Adrenal gland (tissue), 9 donors: ENCODE measurements at regions not wholly inside any gene's neighbourhood (a gene's known extent, or its start where the extent isn't known, plus 50 kb on each side); places are given as distances from the start of the nearest gene placed in this dataset.

ENCODE experiments used
- DNase-seq, 7 donors: peaks; one replicate each; pipeline ENCODE4 v3.0.0-alpha.2; 2019 to 2020
- H3K27ac ChIP-seq, 5 donors: fragments of 200-600 bp; sonication (generic) in 4 of 5; 1 replicate in 3 of 5; 2 replicates in 2 of 5; pipeline versions ENCODE4 v1.5.1 to v1.8.0; 2016 to 2020; ENCODE audit warnings: mild to moderate bottlenecking in 1 of 5
- H3K27me3 ChIP-seq: fragments of 200-600 bp; 2 replicates; pipeline ENCODE4 v1.8.0; 2021
- H3K36me3 ChIP-seq, 2 donors: fragments of 200-600 bp; replicated peaks in 1 of 2; 1 replicate in 1 of 2; 2 replicates in 1 of 2; pipeline versions ENCODE4 v1.5.1 to v1.8.0; 2018 to 2022
- H3K4me1 ChIP-seq, 2 donors: fragments of 200-600 bp; replicated peaks in 1 of 2; 1 replicate in 1 of 2; 2 replicates in 1 of 2; pipeline versions ENCODE4 v1.5.1 to v1.8.0; 2018 to 2021
- H3K4me3 ChIP-seq, 4 donors: fragments of 200-600 bp; sonication (generic) in 3 of 4; one replicate each; pipeline ENCODE4 v1.5.1; 2016 to 2018
- H3K9me3 ChIP-seq, 3 donors: fragments of 200-600 bp; sonication (generic) in 1 of 3; replicated peaks in 1 of 3; 1 replicate in 2 of 3; 2 replicates in 1 of 3; pipeline versions ENCODE4 v1.5.1 to v1.8.0; 2016 to 2021
- POLR2A ChIP-seq, 2 donors: fragments of 450-650 bp; IDR thresholded peaks; one replicate each; pipeline ENCODE4 v1.6.1; 2017; ENCODE audit warnings: antibody characterized with exemption in 2 of 2, mild to moderate bottlenecking in 2 of 2, moderate library complexity in 1 of 2
- WGBS, 4 donors: extraction: QIAGEN DNeasy Blood & Tissue Kit in 2 of 4; methylation state at CpG; one replicate each; pipeline versions ENCODE4 v1.1.5 to v1.1.7; 2013 to 2017; 5-methylcytosine and 5-hydroxymethylcytosine counted together
- intact Hi-C, 2 donors: fragments of 100-400 bp; cut with DNase I; formaldehyde crosslinking; loops; one replicate each; pipeline versions ENCODE4 v1.14.1 to v1.15.0; 2022 to 2023
- TF ChIP-seq, protein P1 (sequence below), 6 experiments: fragments of 450-650 bp in 4 of 6; fragments of 200-600 bp in 2 of 6; sonication (generic) in 1 of 6; IDR thresholded peaks; 1 replicate in 5 of 6; 2 replicates in 1 of 6; pipeline versions ENCODE4 v1.5.1 to v1.8.0; 2016 to 2021; ENCODE audit warnings: antibody characterized with exemption in 6 of 6, mild to moderate bottlenecking in 2 of 6, moderate library complexity in 1 of 6
- donor health status: healthy with polysubstance abuse.
- donor health status: Bipolar disorder and iron deficiency.
- donor health status: DM: yes; HTN: yes; CAD: no.
- donor health status: DM: no; HTN: no; CAD: no.
- donor health status: DM: no; HTN: no; CAD: no.

DNA sequence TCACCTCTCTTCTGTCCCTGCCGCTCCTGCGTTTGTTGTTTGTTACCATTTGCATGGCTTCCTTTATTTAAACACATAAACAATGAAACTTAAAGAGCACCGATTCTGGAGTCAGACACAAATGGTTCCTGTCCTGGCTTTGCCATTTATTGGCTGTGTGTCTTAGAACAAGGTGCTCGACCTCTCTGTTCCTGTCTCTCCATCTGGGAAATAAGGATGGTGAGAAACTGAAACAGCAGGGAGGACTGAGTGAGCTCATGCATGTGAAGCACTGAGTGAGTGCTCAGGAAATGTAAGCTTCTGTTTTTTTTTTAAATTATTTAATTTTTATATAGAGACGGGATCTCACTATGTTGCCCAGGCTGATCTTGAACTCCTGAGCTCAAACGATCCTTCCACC, 148.2 kb upstream of the WNT4 start:
- intact Hi-C loops = no loop called here
- Histone ChIP-seq H3K27ac (peak overlapping the region; percentile 43 to 87 (median 85)), H3K9me3 (no peaks in the 10 kb centered on the region), H3K4me1 (peaks cover 46 to 51% of the 10 kb centered on the region in 2 donors), H3K27me3 (no peaks in the 10 kb centered on the region), H3K4me3 (no peak overlapping the region), H3K36me3 (no peaks in the 10 kb centered on the region)
- DNase-seq = peak in 1 of 7 donors; percentile 31
- WGBS, 4 donors = 61 to 66% (median 63%) methylated on average over 6 of the region's 6 CpGs
- TF ChIP-seq, protein P1, sequence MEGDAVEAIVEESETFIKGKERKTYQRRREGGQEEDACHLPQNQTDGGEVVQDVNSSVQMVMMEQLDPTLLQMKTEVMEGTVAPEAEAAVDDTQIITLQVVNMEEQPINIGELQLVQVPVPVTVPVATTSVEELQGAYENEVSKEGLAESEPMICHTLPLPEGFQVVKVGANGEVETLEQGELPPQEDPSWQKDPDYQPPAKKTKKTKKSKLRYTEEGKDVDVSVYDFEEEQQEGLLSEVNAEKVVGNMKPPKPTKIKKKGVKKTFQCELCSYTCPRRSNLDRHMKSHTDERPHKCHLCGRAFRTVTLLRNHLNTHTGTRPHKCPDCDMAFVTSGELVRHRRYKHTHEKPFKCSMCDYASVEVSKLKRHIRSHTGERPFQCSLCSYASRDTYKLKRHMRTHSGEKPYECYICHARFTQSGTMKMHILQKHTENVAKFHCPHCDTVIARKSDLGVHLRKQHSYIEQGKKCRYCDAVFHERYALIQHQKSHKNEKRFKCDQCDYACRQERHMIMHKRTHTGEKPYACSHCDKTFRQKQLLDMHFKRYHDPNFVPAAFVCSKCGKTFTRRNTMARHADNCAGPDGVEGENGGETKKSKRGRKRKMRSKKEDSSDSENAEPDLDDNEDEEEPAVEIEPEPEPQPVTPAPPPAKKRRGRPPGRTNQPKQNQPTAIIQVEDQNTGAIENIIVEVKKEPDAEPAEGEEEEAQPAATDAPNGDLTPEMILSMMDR (IDR thresholded peaks at IDR 0.05) = no peak
- no peak for TF ChIP-seq POLR2A (IDR thresholded peaks at IDR 0.05)

DNA sequence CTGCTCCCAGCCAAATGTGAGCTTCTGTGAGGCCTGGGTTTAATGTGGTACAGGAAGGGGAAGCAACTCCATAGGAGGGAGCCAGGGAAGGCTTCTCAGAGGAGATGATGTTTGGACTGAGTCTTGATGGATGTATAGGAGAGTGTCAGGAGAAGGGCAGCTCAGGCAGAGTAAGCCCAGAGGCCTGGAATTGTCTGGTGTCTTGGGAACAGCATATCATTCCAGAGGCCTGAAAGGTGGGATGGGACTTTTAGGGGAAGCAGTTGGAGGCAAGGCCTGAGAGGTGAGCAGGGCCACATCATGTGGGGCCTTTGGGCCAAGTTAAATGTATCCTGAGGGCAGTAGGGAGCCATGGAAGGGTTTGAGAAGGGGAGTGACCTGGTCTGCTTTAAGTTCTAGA, 148.6 kb upstream of the WNT4 start:
- Histone ChIP-seq H3K27ac (peak overlapping the region; percentile 43 to 87 (median 85)), H3K4me1 (peaks cover 42 to 47% of the 10 kb centered on the region in 2 donors), H3K9me3 (no peaks in the 10 kb centered on the region), H3K27me3 (no peaks in the 10 kb centered on the region), H3K36me3 (no peaks in the 10 kb centered on the region), H3K4me3 (no peak overlapping the region)
- TF ChIP-seq POLR2A (IDR thresholded peaks at IDR 0.05) = no peak
- TF ChIP-seq, protein P1 (IDR thresholded peaks at IDR 0.05) = no peak
- intact Hi-C loops = no loop called here
- no peak for DNase-seq

DNA sequence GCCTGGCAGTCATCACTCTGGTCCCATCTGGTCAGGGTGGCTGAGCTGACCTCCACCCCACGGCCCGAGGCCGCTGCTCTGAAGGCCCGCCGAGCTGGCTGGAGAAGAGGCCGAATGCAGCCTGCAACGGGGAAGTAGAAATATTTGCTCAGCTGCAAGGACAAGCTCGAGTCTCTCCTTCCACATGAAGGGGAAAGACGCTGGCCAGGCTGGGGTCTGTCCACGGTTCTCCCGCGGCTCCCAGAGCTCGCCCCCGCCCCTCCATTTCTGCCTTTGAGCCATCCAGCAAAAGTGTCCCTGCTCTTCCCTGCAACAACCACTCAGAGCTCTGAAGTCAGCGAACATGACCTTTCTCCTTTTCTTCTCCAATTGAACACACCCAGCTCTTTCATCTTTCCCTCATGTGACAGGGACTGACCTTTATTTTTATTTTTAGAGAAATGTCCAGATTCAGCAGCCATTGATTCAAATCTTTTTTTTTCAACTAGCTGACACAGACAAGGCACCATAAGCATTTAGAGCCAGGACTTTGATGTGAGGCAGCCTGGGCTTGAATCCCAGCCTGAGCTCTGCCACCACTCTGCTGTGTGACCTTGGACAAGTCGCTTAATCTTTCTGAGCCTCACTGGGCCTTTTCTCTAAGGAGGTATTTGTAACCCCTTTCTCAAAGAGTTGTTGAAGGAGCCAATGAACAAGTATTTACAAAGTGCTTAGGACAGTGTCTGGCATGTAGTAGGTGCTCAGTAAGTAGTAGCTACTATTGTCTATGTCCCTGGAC, 149.3 kb upstream of the WNT4 start:
- H3K27ac ChIP-seq = peak overlapping the region; percentile 43 to 87 (median 85)
- WGBS, 4 donors = 22 to 43% (median 34%) methylated on average over 9 to 16 of the region's 16 CpGs
- H3K27me3 ChIP-seq = no peaks in the 10 kb centered on the region
- DNase-seq = peak; percentile 30 to 85 (median 68)
- H3K36me3 ChIP-seq = no peaks in the 10 kb centered on the region
- no peaks in the 10 kb centered on the region for H3K9me3 ChIP-seq
- peaks cover 35 to 41% of the 10 kb centered on the region in 2 donors for H3K4me1 ChIP-seq
- H3K4me3 ChIP-seq = no peak overlapping the region
- intact Hi-C loops = no loop called here
- peak in 1 of 2 donors; percentile 70 for TF ChIP-seq POLR2A (IDR thresholded peaks at IDR 0.05)
- TF ChIP-seq, protein P1 (IDR thresholded peaks at IDR 0.05) = no peak

DNA sequence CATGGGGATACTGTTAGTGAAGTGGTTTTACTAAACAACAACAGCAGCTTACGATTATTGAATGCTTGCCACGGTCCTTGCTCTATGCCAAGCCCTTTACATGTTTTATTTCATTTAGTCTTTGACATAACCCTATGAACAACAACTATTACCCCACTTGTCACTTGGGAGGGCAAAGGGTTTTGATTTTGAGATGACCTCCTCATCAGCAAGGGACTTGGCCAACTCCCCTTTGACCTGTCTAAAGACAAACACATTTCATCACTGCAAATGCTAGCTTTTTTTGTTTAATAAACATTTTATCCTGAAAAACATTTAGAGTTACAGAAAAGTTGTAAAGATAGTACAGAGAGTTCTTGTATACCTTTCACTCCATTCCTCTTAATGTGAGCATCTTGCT, 152.5 kb upstream of the WNT4 start:
- no peaks in the 10 kb centered on the region for H3K9me3 ChIP-seq
- no peak for TF ChIP-seq POLR2A (IDR thresholded peaks at IDR 0.05)
- TF ChIP-seq, protein P1 (IDR thresholded peaks at IDR 0.05) = no peak

More for the DNA sequence above, 152.5 kb upstream of the WNT4 start:
- Histone ChIP-seq H3K36me3 (no peaks in the 10 kb centered on the region), H3K27ac (no peak overlapping the region), H3K27me3 (no peaks in the 10 kb centered on the region), H3K4me3 (no peak overlapping the region), H3K4me1 (peaks cover 21 to 22% of the 10 kb centered on the region in 2 donors)
- intact Hi-C loops = no loop called here
- 71 to 93% (median 81%) methylated on average over 2 of the region's 2 CpGs for WGBS, 4 donors
- DNase-seq = peak in 1 of 7 donors; percentile 7
